T-cell (primary cell): ENCODE measurements at regions not wholly inside any gene's neighbourhood (a gene's known extent, or its start where the extent isn't known, plus 50 kb on each side); places are given as distances from the start of the nearest gene placed in this dataset.

Experiments
- ATAC-seq, 4 experiments: fragments of 200-7000 bp in 3 of 4; fragments of 150-1000 bp in 1 of 4; cut with Tn5 transposase; replicated peaks in 1 of 4; 1 replicate in 3 of 4; 2 replicates in 1 of 4; pipeline ENCODE4 v1.10.0; 2021; ENCODE audit warnings: moderate library complexity in 3 of 4, mild to moderate bottlenecking in 2 of 4, moderate number of reproducible peaks in 1 of 4
- CTCF ChIA-PET, 2 donors: fragments of 300-600 bp; sonication (Branson Sonifier 250); formaldehyde crosslinking; loops; one replicate each; lab custom pipeline; 2022; ENCODE audit warnings: antibody characterized with exemption in 2 of 2; lab: Charles Lee
- POLR2A ChIA-PET, 2 donors: fragments of 300-600 bp; sonication (Branson Sonifier 250); formaldehyde crosslinking; loops; one replicate each; lab custom pipeline; 2022; ENCODE audit warnings: antibody characterized with exemption in 2 of 2; lab: Charles Lee
- DNase-seq, 35 experiments: peaks; one replicate each; pipeline versions ENCODE4 v3.0.0 to v3.0.0-alpha.2; 2013 to 2023
- H3K27ac ChIP-seq: one replicate; pipeline ENCODE4 v1.5.1; 2013; ENCODE audit warnings: low read length
- H3K27me3 ChIP-seq, 2 experiments: replicated peaks in 1 of 2; 1 replicate in 1 of 2; 2 replicates in 1 of 2; pipeline versions ENCODE4 v1.6.1 to v1.7.0; 2013; ENCODE audit warnings: low read length in 1 of 2, mixed read lengths in 1 of 2; ENCODE audit not compliant: control insufficient read depth in 2 of 2, insufficient read depth in 2 of 2; ENCODE audit errors: extremely low read depth in 1 of 2
- H3K36me3 ChIP-seq, 2 donors: 1 replicate in 1 of 2; 2 replicates in 1 of 2; pipeline versions ENCODE4 v1.6.1 to v1.7.0; 2013; ENCODE audit warnings: low read length in 1 of 2; ENCODE audit not compliant: control insufficient read depth in 2 of 2, insufficient read depth in 1 of 2; ENCODE audit errors: extremely low read depth in 1 of 2
- H3K4me1 ChIP-seq, 2 experiments: 1 replicate in 1 of 2; 2 replicates in 1 of 2; pipeline versions ENCODE4 v1.6.1 to v1.7.0; 2013; ENCODE audit warnings: low read length in 2 of 2, mixed read lengths in 1 of 2; ENCODE audit not compliant: insufficient read depth in 2 of 2, control insufficient read depth in 1 of 2; ENCODE audit errors: extremely low read depth in 1 of 2
- H3K4me3 ChIP-seq, 2 donors: 1 replicate in 1 of 2; 2 replicates in 1 of 2; pipeline versions ENCODE4 v1.5.1 to v1.7.0; 2013; ENCODE audit warnings: mild to moderate bottlenecking in 2 of 2, low read length in 1 of 2, moderate library complexity in 1 of 2; ENCODE audit not compliant: control insufficient read depth in 1 of 2; ENCODE audit errors: extremely low read depth in 1 of 2
- H3K9me3 ChIP-seq: 2 replicates; pipeline ENCODE4 v1.7.0; 2013
- H3K27ac Mint-ChIP-seq, 2 donors: one replicate each; pipeline ENCODE4 v1.8.0; 2020 to 2021; ENCODE audit warnings: mild to moderate bottlenecking in 2 of 2, mixed read lengths in 2 of 2
- H3K27me3 Mint-ChIP-seq, 2 donors: one replicate each; pipeline ENCODE4 v1.8.0; 2021 to 2022; ENCODE audit warnings: mixed read lengths in 2 of 2
- H3K36me3 Mint-ChIP-seq: one replicate; pipeline ENCODE4 v1.8.0; 2021; ENCODE audit warnings: mixed read lengths
- H3K4me1 Mint-ChIP-seq, 3 donors: one replicate each; pipeline ENCODE4 v1.8.0; 2020 to 2022; ENCODE audit warnings: mixed read lengths in 3 of 3, mild to moderate bottlenecking in 1 of 3
- H3K4me3 Mint-ChIP-seq, 3 donors: one replicate each; pipeline ENCODE4 v1.8.0; 2020 to 2022; ENCODE audit warnings: mild to moderate bottlenecking in 3 of 3, mixed read lengths in 3 of 3, moderate library complexity in 3 of 3
- H3K9me3 Mint-ChIP-seq, 3 donors: one replicate each; pipeline ENCODE4 v1.8.0; 2020 to 2022; ENCODE audit warnings: mixed read lengths in 3 of 3
- WGBS: methylation state at CpG from one replicate; pipeline ENCODE4 v1.1.5; 2013; ENCODE audit warnings: missing lambda C conversion rate; ENCODE audit not compliant: insufficient coverage; 5-methylcytosine and 5-hydroxymethylcytosine counted together

GRCh38 chr3:88616413-88616812 lies 466.7 kb downstream of the C3orf38 start:
- ChIA-PET POLR2A (no interaction called here), CTCF (interaction anchor here in 1 of 2 donors (0.6 kb wide), 1 partner anchor 92 kb away, joined by 3 read pairs; no protein-coding TSS in a partner anchor)
- Mint-ChIP-seq H3K4me1 (no peaks in the 10 kb centered on the region), H3K27ac (no peak overlapping the region), H3K9me3 (peaks cover 4 to 12% (median 5%) of the 10 kb centered on the region in 3 donors), H3K36me3 (no peaks in the 10 kb centered on the region), H3K4me3 (no peak overlapping the region), H3K27me3 (no peaks in the 10 kb centered on the region)
- ATAC-seq (no peak), DNase-seq (no peak)
- H3K9me3 ChIP-seq: no peaks in the 10 kb centered on the region
- WGBS: no CpG with 5 or more reads among the region's 1 CpG
- H3K27me3 ChIP-seq: no peaks in the 10 kb centered on the region
- H3K4me3 ChIP-seq: no peak overlapping the region
- no peaks in the 10 kb centered on the region for H3K36me3 ChIP-seq
- H3K27ac ChIP-seq: no peak overlapping the region
- H3K4me1 ChIP-seq: no peaks in the 10 kb centered on the region

- no peak overlapping the region for H3K27ac Mint-ChIP-seq
- no peaks in the 10 kb centered on the region for H3K27me3 Mint-ChIP-seq
- POLR2A ChIA-PET: no interaction called here
Observed at GRCh38 chr3:88617283-88617682, 467.5 kb downstream of the C3orf38 start.

DNA sequence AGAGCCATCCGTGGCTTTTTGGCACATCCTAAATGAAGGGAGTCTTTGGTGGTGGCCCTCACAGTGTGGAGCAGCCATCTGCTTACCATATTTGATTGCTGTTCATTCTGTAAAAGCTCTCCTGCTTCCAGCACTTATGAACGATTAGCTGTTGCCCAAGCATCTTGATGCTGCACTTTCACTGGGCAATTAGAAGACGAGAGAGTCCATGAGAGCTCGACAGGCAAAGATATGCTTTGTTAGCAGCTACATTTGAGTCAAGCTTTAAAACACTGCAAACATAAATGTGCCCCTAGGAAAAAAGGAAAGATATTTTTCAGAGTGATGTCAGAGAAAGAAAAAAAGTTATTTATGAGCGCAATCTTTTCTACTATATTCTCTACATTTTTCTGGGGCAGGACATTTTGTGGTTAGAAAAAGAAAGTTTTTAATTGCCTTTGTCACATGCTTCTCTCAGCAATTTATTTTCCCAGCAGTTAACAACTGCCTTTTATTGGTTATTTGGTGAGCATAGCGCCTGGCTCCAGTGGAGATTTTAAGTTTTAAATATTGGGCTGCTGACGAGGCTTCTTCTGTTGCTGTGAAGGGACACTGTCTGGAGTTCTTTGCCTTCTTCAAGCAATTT lies 468.4 kb downstream of the C3orf38 start:
- DNase-seq: no peak
- Histone ChIP-seq H3K36me3 (no peaks in the 10 kb centered on the region), H3K4me1 (no peaks in the 10 kb centered on the region), H3K27ac (no peak overlapping the region), H3K9me3 (no peaks in the 10 kb centered on the region), H3K4me3 (no peak overlapping the region), H3K27me3 (no peaks in the 10 kb centered on the region)
- WGBS: 75% methylated on average over 2 of the region's 7 CpGs
- no peak overlapping the region for H3K27ac Mint-ChIP-seq
- ChIA-PET POLR2A (no interaction called here), CTCF (no interaction called here)
- H3K4me3 Mint-ChIP-seq: no peak overlapping the region
- H3K4me1 Mint-ChIP-seq: no peaks in the 10 kb centered on the region
- H3K9me3 Mint-ChIP-seq: peaks cover 0 to 13% (median 5%) of the 10 kb centered on the region in 3 donors
- H3K27me3 Mint-ChIP-seq: no peaks in the 10 kb centered on the region
- no peaks in the 10 kb centered on the region for H3K36me3 Mint-ChIP-seq
- ATAC-seq: no peak

More at GRCh38 chr3:88617283-88617682, 467.5 kb downstream of the C3orf38 start:
- H3K36me3 Mint-ChIP-seq: no peaks in the 10 kb centered on the region
- H3K4me1 ChIP-seq: no peaks in the 10 kb centered on the region
- H3K27me3 ChIP-seq: no peaks in the 10 kb centered on the region
- DNase-seq (no peak), ATAC-seq (no peak)
- no peaks in the 10 kb centered on the region for H3K9me3 ChIP-seq
- no peaks in the 10 kb centered on the region for H3K4me1 Mint-ChIP-seq
- no peak overlapping the region for H3K4me3 ChIP-seq
- no peak overlapping the region for H3K4me3 Mint-ChIP-seq
- no peak overlapping the region for H3K27ac ChIP-seq
- WGBS: no CpG with 5 or more reads among the region's 1 CpG
- peaks cover 0 to 10% (median 5%) of the 10 kb centered on the region in 3 donors for H3K9me3 Mint-ChIP-seq
- H3K36me3 ChIP-seq: no peaks in the 10 kb centered on the region
- CTCF ChIA-PET: no interaction called here

GRCh38 chr3:88621586-88621985 lies 471.8 kb downstream of the C3orf38 start:
- Mint-ChIP-seq H3K4me3 (no peak overlapping the region), H3K4me1 (no peaks in the 10 kb centered on the region), H3K27ac (no peak overlapping the region), H3K27me3 (no peaks in the 10 kb centered on the region), H3K9me3 (peaks cover 0 to 8% (median 5%) of the 10 kb centered on the region in 3 donors), H3K36me3 (no peaks in the 10 kb centered on the region)
- ATAC-seq (no peak), DNase-seq (no peak)
- Histone ChIP-seq H3K4me1 (no peaks in the 10 kb centered on the region), H3K27me3 (no peaks in the 10 kb centered on the region), H3K36me3 (no peaks in the 10 kb centered on the region), H3K9me3 (no peaks in the 10 kb centered on the region), H3K4me3 (no peak overlapping the region), H3K27ac (no peak overlapping the region)
- POLR2A ChIA-PET: no interaction called here
- CTCF ChIA-PET: no interaction called here
- no CpG with 5 or more reads among the region's 2 CpGs for WGBS

- H3K27me3 ChIP-seq: no peaks in the 10 kb centered on the region
- no peak overlapping the region for H3K27ac ChIP-seq
- Mint-ChIP-seq H3K4me3 (no peak overlapping the region), H3K9me3 (peaks cover 0 to 7% (median 7%) of the 10 kb centered on the region in 3 donors), H3K27me3 (no peaks in the 10 kb centered on the region), H3K27ac (no peak overlapping the region), H3K36me3 (no peaks in the 10 kb centered on the region), H3K4me1 (no peaks in the 10 kb centered on the region)
- POLR2A ChIA-PET: no interaction called here
- no peak overlapping the region for H3K4me3 ChIP-seq
- CTCF ChIA-PET: no interaction called here
- ATAC-seq (no peak), DNase-seq (no peak)
- no peaks in the 10 kb centered on the region for H3K36me3 ChIP-seq
- H3K9me3 ChIP-seq: no peaks in the 10 kb centered on the region
- no peaks in the 10 kb centered on the region for H3K4me1 ChIP-seq
Observed at GRCh38 chr3:88623709-88624108, 473.9 kb downstream of the C3orf38 start.

- Histone ChIP-seq H3K27me3 (no peaks in the 10 kb centered on the region), H3K4me3 (no peak overlapping the region), H3K27ac (no peak overlapping the region), H3K36me3 (no peaks in the 10 kb centered on the region), H3K4me1 (no peaks in the 10 kb centered on the region), H3K9me3 (no peaks in the 10 kb centered on the region)
- Mint-ChIP-seq H3K27ac (no peak overlapping the region), H3K27me3 (no peaks in the 10 kb centered on the region), H3K4me1 (no peaks in the 10 kb centered on the region), H3K4me3 (no peak overlapping the region), H3K9me3 (peaks cover 4 to 6% (median 4%) of the 10 kb centered on the region in 3 donors), H3K36me3 (no peaks in the 10 kb centered on the region)
- POLR2A ChIA-PET: no interaction called here
- WGBS: no CpG with 5 or more reads among the region's 2 CpGs
- no peak for DNase-seq
- CTCF ChIA-PET: no interaction called here
- no peak for ATAC-seq
Observed at GRCh38 chr3:88626456-88627120, 476.8 kb downstream of the C3orf38 start.
